HFFc6 (cell line): ENCODE measurements at regions not wholly inside any gene's neighbourhood (a gene's known extent, or its start where the extent isn't known, plus 50 kb on each side); places are given as distances from the start of the nearest gene placed in this dataset.
A peak's percentile ranks its signal among the peaks of the same experiment; 100 is the strongest.
"Not testable (repeated sequence)": the region's sequence is repeated elsewhere in the genome, so short reads cannot be mapped to it uniquely, and the experiment has no call there.

Experiments used
- DNase-seq: peaks from one replicate; pipeline ENCODE4 v3.0.0-alpha.2; 2018
- H3K27ac Mint-ChIP-seq: 2 replicates; pipeline ENCODE4 v1.8.0; 2020; ENCODE audit warnings: mild to moderate bottlenecking, mixed read lengths
- H3K27me3 Mint-ChIP-seq: 2 replicates; pipeline ENCODE4 v1.8.0; 2021; ENCODE audit warnings: mild to moderate bottlenecking, moderate library complexity, mixed read lengths; ENCODE audit not compliant: insufficient read depth
- H3K36me3 Mint-ChIP-seq: 2 replicates; pipeline ENCODE4 v1.8.0; 2021; ENCODE audit warnings: low read depth, mixed read lengths
- H3K4me1 Mint-ChIP-seq: 2 replicates; pipeline ENCODE4 v1.8.0; 2020; ENCODE audit warnings: low read depth, mixed read lengths
- H3K4me3 Mint-ChIP-seq: 2 replicates; pipeline ENCODE4 v1.8.0; 2020; ENCODE audit warnings: mild to moderate bottlenecking, moderate library complexity, mixed read lengths
- H3K9me3 Mint-ChIP-seq: 2 replicates; pipeline ENCODE4 v1.8.0; 2020; ENCODE audit warnings: mild to moderate bottlenecking, mixed read lengths
- TF ChIP-seq, protein P1 (sequence below): fragments of 200-600 bp; sonication (generic); IDR thresholded peaks from 2 replicates; pipeline ENCODE4 v1.5.0; 2021; ENCODE audit warnings: antibody characterized with exemption, mild to moderate bottlenecking

DNA sequence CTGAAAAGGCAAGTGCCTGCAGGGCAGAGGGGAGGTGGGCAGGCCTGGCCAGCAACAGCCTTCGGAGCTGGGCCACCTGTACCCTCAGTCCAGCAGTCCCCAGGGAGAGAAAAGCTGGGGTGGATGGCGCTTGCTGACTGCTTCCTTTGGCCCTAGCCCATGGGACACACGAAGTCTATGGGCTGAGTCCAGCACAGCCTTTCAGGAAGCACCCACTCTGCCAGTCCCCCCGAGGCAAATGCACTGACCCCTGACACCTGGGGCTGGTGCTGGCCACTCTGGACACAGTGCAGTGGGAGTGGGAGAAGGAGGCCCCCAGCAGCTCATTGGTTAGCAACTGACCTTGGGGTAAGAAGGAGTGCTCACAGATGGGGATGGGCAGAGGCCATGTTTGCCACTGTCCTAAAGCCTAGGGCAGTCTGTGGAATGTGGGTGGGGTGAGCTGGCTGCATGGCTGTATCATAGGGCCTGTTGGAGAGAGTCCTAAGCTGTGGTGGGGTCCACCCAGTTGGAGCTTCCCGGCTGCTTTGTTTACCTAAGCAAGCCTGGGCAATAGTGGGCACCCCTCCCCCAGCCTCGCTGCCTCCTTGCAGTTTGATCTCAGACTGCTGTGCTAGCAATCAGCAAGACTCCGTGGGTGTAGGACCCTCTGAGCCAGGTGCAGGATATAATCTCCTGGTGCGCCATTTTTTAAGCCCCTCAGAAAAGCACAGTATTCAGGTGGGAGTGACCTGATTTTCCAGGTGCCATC, 240.2 kb downstream of the ANKRD30B start:
- not testable (repeated sequence) for H3K4me3 Mint-ChIP-seq, H3K4me1 Mint-ChIP-seq, H3K27ac Mint-ChIP-seq, H3K27me3 Mint-ChIP-seq, H3K36me3 Mint-ChIP-seq, DNase-seq
- peaks cover 26% of the 10 kb centered on the region for H3K9me3 Mint-ChIP-seq

- not testable (repeated sequence) for H3K4me1 Mint-ChIP-seq, DNase-seq, H3K4me3 Mint-ChIP-seq, H3K27ac Mint-ChIP-seq, H3K36me3 Mint-ChIP-seq, H3K27me3 Mint-ChIP-seq
- H3K9me3 Mint-ChIP-seq: peaks cover 30% of the 10 kb centered on the region
Measured at GRCh38 chr18:14989569-14989968, 241.6 kb downstream of the ANKRD30B start.

- not testable (repeated sequence) for DNase-seq, H3K27me3 Mint-ChIP-seq, H3K27ac Mint-ChIP-seq, H3K36me3 Mint-ChIP-seq, H3K4me3 Mint-ChIP-seq, H3K4me1 Mint-ChIP-seq
- H3K9me3 Mint-ChIP-seq: peaks cover 21% of the 10 kb centered on the region
- TF ChIP-seq, protein P1, sequence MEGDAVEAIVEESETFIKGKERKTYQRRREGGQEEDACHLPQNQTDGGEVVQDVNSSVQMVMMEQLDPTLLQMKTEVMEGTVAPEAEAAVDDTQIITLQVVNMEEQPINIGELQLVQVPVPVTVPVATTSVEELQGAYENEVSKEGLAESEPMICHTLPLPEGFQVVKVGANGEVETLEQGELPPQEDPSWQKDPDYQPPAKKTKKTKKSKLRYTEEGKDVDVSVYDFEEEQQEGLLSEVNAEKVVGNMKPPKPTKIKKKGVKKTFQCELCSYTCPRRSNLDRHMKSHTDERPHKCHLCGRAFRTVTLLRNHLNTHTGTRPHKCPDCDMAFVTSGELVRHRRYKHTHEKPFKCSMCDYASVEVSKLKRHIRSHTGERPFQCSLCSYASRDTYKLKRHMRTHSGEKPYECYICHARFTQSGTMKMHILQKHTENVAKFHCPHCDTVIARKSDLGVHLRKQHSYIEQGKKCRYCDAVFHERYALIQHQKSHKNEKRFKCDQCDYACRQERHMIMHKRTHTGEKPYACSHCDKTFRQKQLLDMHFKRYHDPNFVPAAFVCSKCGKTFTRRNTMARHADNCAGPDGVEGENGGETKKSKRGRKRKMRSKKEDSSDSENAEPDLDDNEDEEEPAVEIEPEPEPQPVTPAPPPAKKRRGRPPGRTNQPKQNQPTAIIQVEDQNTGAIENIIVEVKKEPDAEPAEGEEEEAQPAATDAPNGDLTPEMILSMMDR: peak; percentile 20; the same call in 1 of the 2 replicates
Measured at GRCh38 chr18:14991934-14992445, 244.0 kb downstream of the ANKRD30B start.

DNA sequence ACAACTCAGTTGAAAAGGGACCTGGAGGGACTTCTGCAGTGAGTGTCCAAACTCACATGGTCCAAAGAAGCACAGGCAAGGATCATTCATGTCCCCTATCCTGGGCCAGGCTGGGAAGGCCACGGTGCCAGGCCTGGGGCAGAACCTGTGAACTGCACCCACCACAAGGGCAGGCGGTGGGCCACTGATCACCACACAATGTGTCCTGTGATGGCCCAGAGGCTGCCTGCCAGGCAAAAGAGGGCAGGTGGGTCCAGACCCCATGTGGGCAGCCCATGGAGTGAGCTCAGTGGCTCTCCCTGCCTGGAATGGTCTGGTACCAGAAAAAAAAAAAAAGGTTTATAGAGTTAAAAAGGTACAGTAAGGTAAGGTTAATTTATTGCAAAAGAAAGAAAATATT, 244.8 kb downstream of the ANKRD30B start:
- not testable (repeated sequence) for DNase-seq, H3K27ac Mint-ChIP-seq, H3K36me3 Mint-ChIP-seq, H3K4me3 Mint-ChIP-seq, H3K4me1 Mint-ChIP-seq, H3K27me3 Mint-ChIP-seq
- peaks cover 19% of the 10 kb centered on the region for H3K9me3 Mint-ChIP-seq

DNA sequence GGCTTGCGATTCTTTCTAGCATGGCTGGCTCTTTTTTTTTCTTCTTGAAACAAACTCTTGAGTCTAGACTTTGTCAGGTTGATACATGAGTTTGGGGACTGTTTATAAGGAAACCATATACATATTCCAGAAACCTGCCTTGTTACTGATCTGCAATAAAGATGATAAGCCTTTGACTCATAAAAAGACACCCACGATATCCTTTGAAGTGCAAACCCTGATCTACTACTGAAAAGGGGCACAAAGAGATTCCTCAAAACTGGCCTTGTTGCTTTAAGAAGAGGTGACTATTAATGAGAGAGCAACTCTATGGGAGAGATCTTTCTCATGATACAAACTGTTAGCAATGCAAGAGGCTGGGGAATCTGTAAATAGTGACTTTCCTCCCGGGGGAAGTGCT, 247.1 kb downstream of the ANKRD30B start:
- not testable (repeated sequence) for H3K9me3 Mint-ChIP-seq, H3K4me1 Mint-ChIP-seq, H3K36me3 Mint-ChIP-seq, H3K4me3 Mint-ChIP-seq, H3K27ac Mint-ChIP-seq, H3K27me3 Mint-ChIP-seq, DNase-seq

GRCh38 chr18:14997357-14997756, 249.4 kb downstream of the ANKRD30B start:
- Mint-ChIP-seq H3K27ac (no peak overlapping the region), H3K4me3 (no peak overlapping the region), H3K9me3 (peaks cover 12% of the 10 kb centered on the region; the same call in 1 of the 2 replicates), H3K36me3 (no peaks in the 10 kb centered on the region), H3K4me1 (no peaks in the 10 kb centered on the region), H3K27me3 (no peaks in the 10 kb centered on the region)
- TF ChIP-seq, protein P1: no peak
- no peak for DNase-seq

DNA sequence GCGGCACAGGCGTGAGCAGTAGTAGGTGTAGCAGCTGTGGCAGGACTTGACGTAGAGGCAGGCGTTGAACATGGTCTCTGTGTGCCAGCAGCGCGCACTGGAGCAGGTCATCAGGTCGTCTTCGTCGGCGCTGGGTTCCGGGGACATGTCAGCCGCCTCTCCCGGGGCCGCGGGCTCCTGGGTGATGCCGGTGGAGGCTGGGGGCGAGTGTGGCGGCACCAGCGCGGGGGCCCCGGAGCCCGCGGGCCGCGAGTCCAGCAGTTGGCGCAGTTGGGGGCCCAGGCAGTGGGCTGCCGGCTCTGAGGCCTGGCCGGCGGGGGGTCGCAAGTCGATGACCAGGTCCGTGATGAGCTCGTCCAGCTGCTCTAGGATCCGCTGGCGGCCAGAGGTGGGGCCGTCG, 249.9 kb downstream of the ANKRD30B start:
- H3K9me3 Mint-ChIP-seq: peaks cover 12% of the 10 kb centered on the region; the same call in 1 of the 2 replicates
- H3K36me3 Mint-ChIP-seq, H3K27me3 Mint-ChIP-seq, H3K4me1 Mint-ChIP-seq, DNase-seq, H3K27ac Mint-ChIP-seq, H3K4me3 Mint-ChIP-seq: not testable (repeated sequence)

DNA sequence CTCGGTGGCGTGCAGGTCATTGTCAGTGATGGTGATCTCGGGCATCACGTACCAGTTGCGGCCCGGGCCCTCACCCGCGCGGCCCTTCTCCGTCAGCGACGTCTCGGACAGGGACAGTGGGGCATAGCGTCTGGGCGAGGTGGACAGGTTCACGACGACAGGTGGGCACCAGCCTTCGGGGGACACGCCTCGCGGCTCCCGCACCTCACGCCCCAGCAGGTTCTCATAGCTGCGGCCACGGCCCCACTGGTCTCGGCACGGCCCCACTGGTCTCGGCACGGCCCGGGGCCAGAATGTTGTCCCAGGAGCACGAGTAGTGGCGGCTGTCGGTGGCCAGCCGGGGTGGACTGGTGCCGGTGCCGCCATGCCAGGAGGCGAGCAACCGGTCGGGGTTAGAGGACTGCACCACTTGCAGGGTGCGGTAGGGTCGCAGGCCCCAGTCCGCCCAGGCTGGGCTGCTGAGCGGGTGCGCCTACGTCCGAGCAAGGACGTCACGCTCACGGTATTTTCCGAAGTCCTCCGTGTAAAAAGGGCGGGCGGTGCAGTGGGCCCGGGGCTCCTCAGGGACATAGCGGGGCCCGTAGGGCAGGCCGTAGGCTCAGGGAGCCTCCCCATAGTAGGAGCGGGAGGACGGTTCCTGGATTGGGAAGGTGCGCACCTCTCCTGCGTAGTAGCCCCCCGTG, 250.5 kb downstream of the ANKRD30B start:
- H3K9me3 Mint-ChIP-seq: peaks cover 12% of the 10 kb centered on the region; the same call in 1 of the 2 replicates
- not testable (repeated sequence) for H3K27me3 Mint-ChIP-seq, H3K4me1 Mint-ChIP-seq, H3K36me3 Mint-ChIP-seq, H3K4me3 Mint-ChIP-seq, H3K27ac Mint-ChIP-seq, DNase-seq
